ENCODE measurements at regions not wholly inside any gene's neighbourhood (a gene's known extent, or its start where the extent isn't known, plus 50 kb on each side); places are given as distances from the start of the nearest gene placed in this dataset.

- Mint-ChIP-seq H3K4me1 (no peaks in the 10 kb centered on the region), H3K27ac (no peak overlapping the region), H3K4me3 (no peak overlapping the region), H3K27me3 (ENCODE audit: low read depth) (peaks cover 7% of the 10 kb centered on the region), H3K9me3 (no peaks in the 10 kb centered on the region), H3K36me3 (ENCODE audit: low read depth) (no peaks in the 10 kb centered on the region)
- TF ChIP-seq CTCF (IDR thresholded peaks at IDR 0.05; ENCODE audit: unreplicated experiment in 3 of 3): no peak
Observed at GRCh38 chr7:46191776-46192175, 270.7 kb upstream of the IGFBP3 start.

- Mint-ChIP-seq H3K27ac (no peak overlapping the region), H3K9me3 (no peaks in the 10 kb centered on the region), H3K4me1 (no peaks in the 10 kb centered on the region), H3K36me3 (ENCODE audit: low read depth) (no peaks in the 10 kb centered on the region), H3K27me3 (ENCODE audit: low read depth) (peaks cover 6% of the 10 kb centered on the region), H3K4me3 (no peak overlapping the region)
- no peak for TF ChIP-seq CTCF (IDR thresholded peaks at IDR 0.05; ENCODE audit: unreplicated experiment in 3 of 3)
Observed at GRCh38 chr7:46191296-46191695, 270.2 kb upstream of the IGFBP3 start.

- TF ChIP-seq CTCF (IDR thresholded peaks at IDR 0.05; ENCODE audit: unreplicated experiment in 3 of 3): no peak
- no peak overlapping the region for H3K4me3 Mint-ChIP-seq
- H3K27me3 Mint-ChIP-seq (ENCODE audit: low read depth): peaks cover 3% of the 10 kb centered on the region
- H3K9me3 Mint-ChIP-seq: peaks cover 2% of the 10 kb centered on the region
- H3K27ac Mint-ChIP-seq: no peak overlapping the region
- no peaks in the 10 kb centered on the region for H3K36me3 Mint-ChIP-seq (ENCODE audit: low read depth)
- H3K4me1 Mint-ChIP-seq: no peaks in the 10 kb centered on the region
Observed at GRCh38 chr7:46189255-46189790, 268.3 kb upstream of the IGFBP3 start.

- Mint-ChIP-seq H3K27ac (no peak overlapping the region), H3K4me3 (no peak overlapping the region), H3K36me3 (ENCODE audit: low read depth) (no peaks in the 10 kb centered on the region), H3K27me3 (ENCODE audit: low read depth) (peaks cover 3% of the 10 kb centered on the region), H3K9me3 (peaks cover 11% of the 10 kb centered on the region), H3K4me1 (no peaks in the 10 kb centered on the region)
- no peak for TF ChIP-seq CTCF (IDR thresholded peaks at IDR 0.05; ENCODE audit: unreplicated experiment in 3 of 3)
Observed at GRCh38 chr7:46186131-46186530, 265.1 kb upstream of the IGFBP3 start.

GRCh38 chr7:46179061-46179610, 258.1 kb upstream of the IGFBP3 start:
- Mint-ChIP-seq H3K4me1 (peaks cover 3% of the 10 kb centered on the region), H3K27me3 (ENCODE audit: low read depth) (peaks cover 4% of the 10 kb centered on the region)
- TF ChIP-seq CTCF (IDR thresholded peaks at IDR 0.05; ENCODE audit: unreplicated experiment in 3 of 3): no peak

GRCh38 chr7:46178661-46179060, 257.6 kb upstream of the IGFBP3 start:
- Mint-ChIP-seq H3K4me3 (no peak overlapping the region), H3K36me3 (ENCODE audit: low read depth) (peaks cover 4% of the 10 kb centered on the region), H3K27me3 (ENCODE audit: low read depth) (peaks cover 4% of the 10 kb centered on the region), H3K4me1 (peaks cover 7% of the 10 kb centered on the region), H3K9me3 (peaks cover 23% of the 10 kb centered on the region), H3K27ac (no peak overlapping the region)
- no peak for TF ChIP-seq CTCF (IDR thresholded peaks at IDR 0.05; ENCODE audit: unreplicated experiment in 3 of 3)

More at GRCh38 chr7:46179061-46179610, 258.1 kb upstream of the IGFBP3 start:
- no peak overlapping the region for H3K4me3 Mint-ChIP-seq
- no peak overlapping the region for H3K27ac Mint-ChIP-seq
- peaks cover 4% of the 10 kb centered on the region for H3K36me3 Mint-ChIP-seq (ENCODE audit: low read depth)
- peaks cover 23% of the 10 kb centered on the region for H3K9me3 Mint-ChIP-seq

Data from nephron (organoid).